ENCODE measurements at regions not wholly inside any gene's neighbourhood (a gene's known extent, or its start where the extent isn't known, plus 50 kb on each side); places are given as distances from the start of the nearest gene placed in this dataset.

DNA sequence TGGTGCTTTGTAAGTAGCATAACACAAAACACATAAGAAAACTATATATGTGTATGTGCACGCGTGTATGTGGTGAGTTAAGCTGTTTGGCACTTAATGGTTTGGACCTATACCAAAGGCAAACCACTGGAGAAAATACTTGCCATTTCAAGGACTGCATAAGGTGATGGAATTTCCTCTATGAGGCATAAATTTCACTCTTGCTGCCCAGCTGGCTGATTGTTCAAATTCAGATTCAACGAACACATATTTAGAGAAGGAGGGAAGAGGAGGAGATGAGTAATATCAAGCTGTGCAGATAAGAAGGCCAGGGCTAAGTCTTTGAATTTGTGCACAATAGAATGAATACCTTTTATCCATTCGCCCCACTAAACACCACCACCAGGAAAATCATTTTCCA lies 470.6 kb upstream of the MPDZ start:
- TF ChIP-seq POLR2A (IDR thresholded peaks at IDR 0.05) (no peak), CTCF (IDR thresholded peaks at IDR 0.05) (no peak)

All from uterus (tissue), 2 donors.